Nucleus accumbens (tissue), 56 donors: ENCODE measurements at regions not wholly inside any gene's neighbourhood (a gene's known extent, or its start where the extent isn't known, plus 50 kb on each side); places are given as distances from the start of the nearest gene placed in this dataset.
"Not testable (repeated sequence)": the region's sequence is repeated elsewhere in the genome, so short reads cannot be mapped to it uniquely, and the experiment has no call there.

ENCODE experiments used
- DNase-seq, 56 donors: peaks; one replicate each; lab custom pipeline; 2025; lab: John Stamatoyannopoulos, UW

DNA sequence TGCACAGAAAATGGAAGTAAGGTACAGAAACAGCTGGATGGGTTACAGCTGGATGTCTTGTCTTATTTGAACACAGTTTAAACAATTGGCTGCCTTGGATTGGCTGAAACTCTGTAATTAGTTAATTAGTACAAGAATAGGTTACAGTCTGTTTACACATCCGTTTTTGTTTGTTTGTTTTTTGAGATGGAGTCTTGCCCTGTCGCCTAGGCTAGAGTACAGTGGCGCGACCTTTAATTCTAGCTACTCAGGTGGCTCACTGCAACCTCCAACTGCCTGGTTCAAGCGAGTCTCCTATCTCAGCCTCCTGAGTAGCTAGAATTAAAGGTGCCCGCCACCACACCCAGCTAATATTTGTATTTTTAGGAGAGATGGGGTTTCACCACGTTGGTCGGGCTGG, 368.7 kb upstream of the KLF4 start:
- DNase-seq: no peak

GRCh38 chr9:107856633-107857032, 367.1 kb upstream of the KLF4 start:
- DNase-seq: no peak

DNA sequence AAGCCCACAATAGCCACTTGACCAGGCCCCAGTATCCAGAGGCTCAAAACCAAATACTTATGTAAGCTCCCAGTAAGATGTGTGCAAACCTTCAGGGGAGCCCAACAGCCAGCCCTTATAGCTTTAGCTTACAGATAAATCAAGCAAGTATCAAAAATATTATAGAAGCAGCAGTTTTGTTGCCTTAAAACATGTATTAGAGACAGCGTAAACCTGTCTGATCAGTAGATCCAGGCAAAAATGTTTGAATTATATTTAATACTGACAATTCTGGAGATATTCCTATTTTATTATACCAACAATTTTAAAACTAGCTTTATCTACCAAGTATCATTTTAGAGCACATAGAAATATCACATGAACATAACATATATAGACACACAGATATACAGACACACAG, 365.6 kb upstream of the KLF4 start:
- DNase-seq: no peak

DNA sequence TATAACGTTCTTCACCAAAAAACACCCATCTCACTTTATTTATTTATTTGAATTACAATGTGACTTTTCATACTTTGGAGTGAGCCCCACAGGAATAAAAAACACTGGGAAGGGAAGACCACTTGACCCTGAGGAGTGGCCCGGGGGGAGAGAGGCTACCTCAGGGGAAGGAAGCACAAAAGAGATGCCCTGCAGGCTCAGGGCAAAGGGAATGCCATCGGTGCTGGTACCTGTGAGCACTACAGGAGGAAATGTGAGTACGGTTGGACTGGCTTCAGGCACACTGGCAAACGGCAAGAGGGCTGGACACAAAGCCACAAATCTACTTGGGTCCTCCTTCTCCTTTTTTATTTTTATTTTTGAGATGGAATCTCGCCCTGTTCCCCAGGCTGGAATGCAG, 363.9 kb upstream of the KLF4 start:
- DNase-seq: no peak

DNA sequence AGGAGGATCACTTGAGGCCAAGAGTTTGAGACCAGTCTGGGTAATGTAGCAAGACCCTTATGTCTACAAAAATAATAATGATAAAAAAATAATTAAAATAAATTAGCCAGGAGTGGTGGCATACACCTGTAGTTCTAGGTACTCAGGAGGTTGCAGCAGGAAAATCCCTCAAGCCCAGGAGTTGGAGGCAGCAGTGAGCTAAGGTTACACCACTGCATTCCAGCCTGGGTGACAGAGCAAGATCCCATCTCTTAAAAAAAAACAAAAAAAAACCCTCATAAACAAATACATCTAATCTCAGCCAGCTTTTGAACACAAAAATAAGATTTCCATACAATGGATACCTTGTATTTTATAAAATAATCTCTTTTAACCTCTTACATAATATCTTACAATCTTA, 363.3 kb upstream of the KLF4 start:
- no peak for DNase-seq

DNA sequence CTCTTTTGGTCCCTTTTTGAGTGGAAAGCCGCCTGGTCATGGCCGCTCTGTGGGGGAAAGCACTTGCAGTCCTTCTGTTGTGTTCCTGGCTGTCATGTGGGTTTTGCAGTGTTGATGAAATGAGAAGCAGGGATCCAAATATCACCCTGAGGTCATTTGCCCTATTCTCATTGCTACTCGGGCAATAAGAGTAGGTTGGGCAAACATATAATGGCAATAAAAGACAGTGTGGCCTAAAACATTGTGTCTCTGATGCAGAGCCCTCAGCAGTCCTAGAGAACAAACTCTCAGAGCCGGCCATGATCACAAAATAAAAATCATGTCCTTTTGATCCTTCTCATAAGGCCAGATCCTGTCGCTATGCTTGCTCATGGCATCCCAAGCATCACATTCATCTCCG, 361.1 kb upstream of the KLF4 start:
- no peak for DNase-seq

DNA sequence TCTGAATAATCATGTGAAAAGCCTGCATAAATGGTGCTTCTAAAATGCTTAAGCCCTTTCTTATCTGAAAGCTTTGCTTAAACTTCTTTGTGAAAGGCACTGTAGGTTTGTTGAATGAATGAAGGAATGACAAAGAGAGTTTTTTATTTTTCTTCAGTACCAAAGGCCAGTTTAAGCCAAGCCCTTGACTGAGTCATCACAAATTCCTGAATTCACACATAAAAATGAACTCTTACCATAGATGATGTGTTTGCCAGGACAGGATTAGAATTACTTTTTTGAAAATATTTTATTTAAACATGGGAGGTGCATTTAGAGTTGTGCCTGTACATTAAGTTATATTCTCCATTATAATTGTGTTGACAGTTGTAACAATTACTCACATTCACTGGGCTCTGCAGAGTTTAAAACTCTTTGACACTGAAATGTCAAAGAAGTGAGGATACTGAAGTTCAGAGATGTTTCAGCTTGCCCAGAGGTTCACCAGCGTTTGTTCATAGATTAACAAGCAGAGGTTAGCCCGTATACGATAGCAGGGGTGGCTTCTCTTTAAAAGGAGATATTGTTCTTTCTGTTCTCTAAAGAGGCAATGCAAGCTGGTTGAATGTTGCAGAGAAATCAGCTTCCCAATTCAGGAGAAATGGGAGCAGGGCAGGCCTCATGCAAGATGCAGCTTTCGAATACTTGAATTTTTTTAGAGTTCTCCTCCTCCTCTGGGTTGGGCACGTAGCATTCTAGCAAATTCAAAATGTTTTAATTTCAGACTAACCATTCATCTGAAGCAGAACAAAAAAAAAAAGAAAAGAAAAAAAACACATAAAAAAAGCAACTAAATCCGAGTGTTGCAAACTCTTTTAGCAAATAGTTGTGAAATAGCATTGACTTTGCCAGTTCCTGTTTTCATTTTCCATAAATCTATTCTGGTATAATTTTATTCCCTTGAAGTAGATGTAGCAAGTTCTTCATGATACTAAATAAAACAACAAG, 358.7 kb upstream of the KLF4 start:
- no peak for DNase-seq

- no peak for DNase-seq
Measured at GRCh38 chr9:107842530-107842929, 353.0 kb upstream of the KLF4 start.

GRCh38 chr9:107841076-107841475, 351.5 kb upstream of the KLF4 start:
- no peak for DNase-seq

DNA sequence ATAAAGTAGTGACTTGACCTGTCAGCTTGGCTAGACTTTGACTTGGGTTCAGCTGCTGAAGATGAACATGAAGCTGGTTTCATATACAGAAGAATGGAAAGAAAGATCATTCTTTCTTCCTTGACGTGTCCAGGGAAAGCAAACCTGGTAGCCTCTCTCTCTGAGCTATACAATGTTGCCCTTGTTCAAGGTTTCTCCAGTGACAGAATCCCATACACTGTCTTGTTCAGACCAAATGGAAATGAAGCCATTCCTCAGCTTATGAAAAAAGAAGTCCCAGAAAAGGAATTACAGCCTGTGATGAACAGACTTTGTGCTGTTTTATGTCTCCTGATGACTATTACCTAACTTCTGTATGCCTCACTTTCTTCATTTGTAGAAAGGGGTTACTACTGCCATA, 349.8 kb upstream of the KLF4 start:
- DNase-seq: no peak

- no peak for DNase-seq
Measured at GRCh38 chr9:107838766-107839165, 349.2 kb upstream of the KLF4 start.

- no peak for DNase-seq
Measured at GRCh38 chr9:107836300-107836699, 346.7 kb upstream of the KLF4 start.

- DNase-seq: no peak
Measured at GRCh38 chr9:107833295-107833694, 343.7 kb upstream of the KLF4 start.

- DNase-seq: no peak
Measured at GRCh38 chr9:107832871-107833270, 343.3 kb upstream of the KLF4 start.

DNA sequence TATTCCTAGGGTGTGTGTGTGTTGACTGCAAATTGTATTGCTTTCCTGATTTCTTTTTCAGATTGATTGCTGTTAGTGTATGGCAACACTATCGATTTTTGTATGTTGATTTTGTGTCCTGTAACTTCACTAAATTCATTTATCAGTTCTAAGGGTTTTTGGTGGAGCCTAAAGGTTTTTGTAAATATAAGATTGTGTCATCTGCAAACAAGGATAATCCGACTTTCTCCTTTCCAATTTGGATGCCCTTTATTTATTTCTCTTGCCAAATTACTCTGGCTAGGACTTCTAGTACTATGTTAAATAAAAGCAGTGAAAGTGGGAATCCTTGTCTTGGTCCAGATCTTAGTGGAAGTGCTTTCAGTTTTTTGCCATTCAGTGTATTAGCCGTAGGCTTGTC, 340.9 kb upstream of the KLF4 start:
- no peak for DNase-seq

GRCh38 chr9:107827884-107828283, 338.3 kb upstream of the KLF4 start:
- no peak for DNase-seq

GRCh38 chr9:107827304-107827703, 337.7 kb upstream of the KLF4 start:
- DNase-seq: no peak

DNA sequence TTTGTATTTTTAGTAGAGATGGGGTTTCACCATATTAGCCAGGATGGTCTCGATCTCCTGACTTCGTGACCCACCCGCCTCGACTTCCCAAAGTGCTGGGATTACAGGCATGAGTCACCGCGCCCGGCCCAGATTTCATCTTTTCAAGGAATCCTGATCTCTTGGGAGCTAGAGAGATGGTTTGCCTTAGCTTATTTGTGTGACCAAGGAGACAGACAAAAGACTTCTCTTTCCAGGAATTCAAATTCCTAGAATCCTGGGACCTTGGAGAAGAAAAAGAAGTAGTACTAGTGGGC, 337.1 kb upstream of the KLF4 start:
- not testable (repeated sequence) for DNase-seq

DNA sequence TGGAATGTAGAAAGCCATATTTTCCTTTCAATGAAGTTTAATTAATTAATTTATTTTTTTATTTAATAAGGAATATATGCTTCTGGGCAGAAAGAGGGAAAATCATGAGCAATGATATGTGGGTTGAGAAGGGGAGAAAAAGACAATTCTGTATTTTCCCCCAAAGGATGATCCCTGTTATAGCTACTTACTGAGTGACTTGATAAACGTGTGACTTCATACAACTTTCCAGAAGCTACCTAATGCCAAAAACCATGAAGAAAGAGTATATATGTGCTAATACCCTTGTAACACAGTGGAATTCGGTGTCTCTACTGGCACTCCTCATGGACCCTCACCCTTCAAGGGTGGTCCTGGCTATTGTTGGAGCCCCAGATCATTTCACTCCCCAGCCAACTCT, 335.0 kb upstream of the KLF4 start:
- no peak for DNase-seq

DNA sequence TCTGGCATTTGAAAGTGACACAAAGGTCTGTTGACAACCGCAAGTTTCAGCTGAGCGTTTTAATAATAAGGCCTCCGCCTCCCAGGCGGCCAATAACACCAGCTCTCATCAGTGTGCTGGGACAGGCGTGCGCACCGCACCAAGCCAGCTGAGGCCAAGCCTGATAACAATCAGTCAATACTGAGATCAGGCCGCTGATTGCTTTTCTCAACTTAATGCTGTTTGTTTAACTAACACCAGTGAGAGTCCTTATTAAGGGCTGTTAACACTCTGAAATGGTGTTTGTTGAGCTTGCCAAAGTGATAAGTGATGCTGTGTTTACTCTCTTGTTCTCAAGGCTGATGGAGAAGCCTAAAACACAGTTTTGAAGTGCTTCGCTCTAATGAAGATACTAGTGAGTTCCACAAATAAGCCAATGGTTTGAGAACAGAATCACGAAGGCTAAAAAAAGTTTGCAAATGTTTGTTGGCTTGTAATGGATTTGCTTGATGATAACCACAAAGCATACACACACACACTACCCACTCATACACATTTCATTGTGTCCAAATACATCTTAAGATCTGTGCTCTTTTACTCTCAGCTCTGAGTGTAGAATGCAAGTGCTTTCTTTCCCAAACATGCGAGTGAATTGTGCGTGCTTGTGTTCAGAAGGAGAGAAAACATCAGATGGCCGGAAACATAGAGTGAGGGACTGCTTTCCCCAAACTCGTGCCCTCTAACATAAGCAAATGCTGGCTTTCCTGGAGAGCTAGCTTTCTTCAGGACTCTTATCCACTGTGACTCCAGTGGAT, 330.4 kb upstream of the KLF4 start:
- no peak for DNase-seq

DNA sequence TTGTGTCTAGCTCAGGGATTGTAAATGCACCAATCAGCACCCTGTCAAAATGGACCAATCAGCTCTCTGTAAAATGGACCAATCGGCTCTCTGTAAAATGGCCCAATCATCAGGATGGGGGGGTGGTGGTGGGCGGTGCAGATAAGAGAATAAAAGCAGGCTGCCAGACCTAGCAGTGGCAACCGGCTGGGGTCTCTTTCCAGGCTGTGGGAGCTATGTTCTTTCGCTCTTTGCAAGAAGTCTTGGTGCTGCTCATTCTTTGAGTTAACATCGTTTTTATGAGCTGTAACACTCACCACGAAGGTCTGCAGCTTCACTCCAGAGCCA, 328.9 kb upstream of the KLF4 start:
- not testable (repeated sequence) for DNase-seq
